K562 (cell line): ENCODE measurements at regions not wholly inside any gene's neighbourhood (a gene's known extent, or its start where the extent isn't known, plus 50 kb on each side); places are given as distances from the start of the nearest gene placed in this dataset.

Experiments used
- ATAC-seq: fragments of 200-7000 bp; cut with Tn5 transposase; 3 replicates; pipeline ENCODE4 v1.9.1; 2020; ENCODE audit warnings: moderate library complexity
- BruUV-seq: library from RNA; stranded (reverse); fragments of 400-500 nt; replicated peaks from 2 replicates; lab custom pipeline; 2021; lab: Mats Ljungman, UMichigan
- CTCF ChIA-PET: fragments of 300-600 bp; formaldehyde crosslinking; extraction: SDS; loops from one replicate; lab custom pipeline; 2021; ENCODE audit warnings: low intra/inter-chr PET ratio; lab: Yijun Ruan, JAX
- POLR2A ChIA-PET: fragments of 300-600, 350-650 bp; sonication (Branson Sonifier 250); formaldehyde crosslinking; extraction: SDS; loops from one replicate; lab custom pipeline; 2021; ENCODE audit warnings: antibody characterized with exemption, inconsistent platforms; lab: Yijun Ruan, JAX
- DNase-seq, 4 experiments: peaks; one replicate each; pipeline versions ENCODE4 v3.0.0 to v3.0.0-alpha.2; 2011 to 2018; ENCODE audit warnings: low spot score in 3 of 4, mixed read lengths in 3 of 4; ENCODE audit errors: extremely low read depth in 1 of 4
- FAIRE-seq: peaks from 2 replicates; lab custom pipeline; 2011; peaks lifted over from hg19 to GRCh38; lab: Jason Lieb, UNC
- H2AFZ ChIP-seq: 2 replicates; pipeline ENCODE4 v1.6.0; 2011; ENCODE audit warnings: low read depth, low read length, control low read depth, inconsistent platforms
- H3K27ac ChIP-seq: fragments of 200-600 bp; 3 replicates; pipeline ENCODE4 v1.8.0; 2011; ENCODE audit warnings: low read depth, mild to moderate bottlenecking, control low read depth, inconsistent platforms, low read length, moderate library complexity, mixed read lengths; ENCODE audit errors: extremely low read depth
- H3K27me3 ChIP-seq, 2 experiments: fragments of 300-600 bp in 1 of 2; 2 replicates in 1 of 2; 3 replicates in 1 of 2; pipeline versions ENCODE4 v1.6.0 to v1.8.0; 2011; ENCODE audit warnings: inconsistent platforms in 2 of 2, low read length in 2 of 2, mild to moderate bottlenecking in 1 of 2, mixed read lengths in 1 of 2, moderate library complexity in 1 of 2; ENCODE audit not compliant: control insufficient read depth in 2 of 2, insufficient read depth in 2 of 2
- H3K36me3 ChIP-seq: fragments of 300-600 bp; 3 replicates; pipeline ENCODE4 v1.8.0; 2011; ENCODE audit warnings: mild to moderate bottlenecking, low read length, inconsistent platforms; ENCODE audit not compliant: control insufficient read depth, insufficient read depth
- H3K4me1 ChIP-seq, 2 experiments: fragments of 200-600 bp in 1 of 2; replicated peaks in 1 of 2; 2 replicates in 1 of 2; 3 replicates in 1 of 2; pipeline versions ENCODE4 v1.5.1 to v1.8.0; 2011; ENCODE audit warnings: inconsistent platforms in 2 of 2, low read length in 2 of 2, mild to moderate bottlenecking in 1 of 2, mixed read lengths in 1 of 2, moderate library complexity in 1 of 2; ENCODE audit not compliant: control insufficient read depth in 2 of 2, insufficient read depth in 2 of 2
- H3K4me2 ChIP-seq: 2 replicates; pipeline ENCODE4 v1.6.1; 2011; ENCODE audit warnings: low read length, control low read depth, inconsistent platforms, mixed read lengths; ENCODE audit not compliant: insufficient read depth
- H3K4me3 ChIP-seq: fragments of 200-600 bp; sonication (generic), shearing (Covaris generic); 2 replicates; pipeline ENCODE4 v1.5.1; 2016; ENCODE audit warnings: control low read depth, inconsistent platforms
- H3K79me2 ChIP-seq: fragments of 200-600 bp; 3 replicates; pipeline ENCODE4 v1.8.0; 2011; ENCODE audit warnings: low read length, inconsistent platforms; ENCODE audit not compliant: control insufficient read depth, insufficient read depth
- H3K9ac ChIP-seq, 2 experiments: 2 replicates each; pipeline versions ENCODE4 v1.6.0 to v1.6.1; 2011; ENCODE audit warnings: low read depth in 2 of 2, low read length in 2 of 2, control low read depth in 1 of 2, inconsistent platforms in 1 of 2, mild to moderate bottlenecking in 1 of 2, mixed read lengths in 1 of 2; ENCODE audit not compliant: insufficient read depth in 1 of 2
- H3K9me1 ChIP-seq: one replicate; pipeline ENCODE4 v1.6.0; 2011; ENCODE audit warnings: inconsistent platforms, mild to moderate bottlenecking, low read length, moderate library complexity; ENCODE audit not compliant: control insufficient read depth, insufficient read depth
- H3K9me3 ChIP-seq: replicated peaks from 2 replicates; pipeline ENCODE4 v1.5.1; 2011; ENCODE audit warnings: low read depth, low read length, inconsistent platforms; ENCODE audit not compliant: control insufficient read depth, insufficient read depth
- H4K20me1 ChIP-seq: replicated peaks from 2 replicates; pipeline ENCODE4 v1.6.1; 2011; ENCODE audit warnings: low read length, inconsistent platforms, mixed read lengths; ENCODE audit not compliant: control insufficient read depth, insufficient read depth
- CHCHD3 ChIP-seq: fragments of 250-450 bp; sonication (Bioruptor Pico); IDR thresholded peaks from 2 replicates; pipeline ENCODE4 v2.1.2; 2022; ENCODE audit warnings: mild to moderate bottlenecking
- HDAC3 ChIP-seq: fragments of 450-650 bp; IDR thresholded peaks from 2 replicates; pipeline ENCODE4 v1.6.1; 2018; ENCODE audit warnings: borderline replicate concordance, mild to moderate bottlenecking, moderate library complexity; ENCODE audit not compliant: partially characterized antibody
- KDM2B ChIP-seq: fragments of 250-450 bp; sonication (Bioruptor Pico); IDR thresholded peaks from 2 replicates; pipeline ENCODE4 v1.8.0; 2021; ENCODE audit warnings: mild to moderate bottlenecking, moderate library complexity
- RUNX1 ChIP-seq: sonication (generic); IDR thresholded peaks from 2 replicates; pipeline ENCODE4 v1.6.1; 2016; ENCODE audit warnings: antibody characterized with exemption, low read depth
- SMAD3 ChIP-seq: fragments of 450-650 bp; formaldehyde crosslinking; conservative IDR thresholded peaks from 2 replicates; pipeline ENCODE4 v1.4.0; 2020; ENCODE audit warnings: mild to moderate bottlenecking
- SOX6 ChIP-seq: fragments of 450-650 bp; IDR thresholded peaks from 2 replicates; pipeline ENCODE4 v1.6.1; 2014; ENCODE audit warnings: mild to moderate bottlenecking
- XRCC4 ChIP-seq: IDR thresholded peaks from one replicate; pipeline ENCODE4 v1.6.1; 2011; ENCODE audit not compliant: insufficient read depth, insufficient read length; ENCODE audit errors: extremely low read depth
- ZFP1 ChIP-seq: fragments of 450-650 bp; formaldehyde crosslinking; IDR thresholded peaks from 2 replicates; pipeline ENCODE4 v1.4.0; 2020; ENCODE audit warnings: mild to moderate bottlenecking, mixed read lengths
- ZNF124 ChIP-seq: sonication (generic); formaldehyde crosslinking; IDR thresholded peaks from 2 replicates; pipeline ENCODE4 v1.8.1; 2022; ENCODE audit warnings: missing genetic modification reagents
- ZNF174 ChIP-seq: fragments of 250-450 bp; sonication (Bioruptor Pico); IDR thresholded peaks from 2 replicates; pipeline ENCODE4 v1.4.0; 2020; ENCODE audit warnings: mild to moderate bottlenecking
- ZNF766 ChIP-seq: fragments of 200-800 bp; sonication (Bioruptor generic); conservative IDR thresholded peaks from 2 replicates; pipeline ENCODE4 v1.6.1; 2016; ENCODE audit warnings: missing genetic modification characterization, missing compliant biosample characterization
- WGBS: fragments of 100-300 bp; shearing (Covaris generic); methylation state at CpG from one replicate; pipeline ENCODE4 v1.1.6; 2016; ENCODE audit warnings: low coverage, mixed read lengths; ENCODE audit not compliant: insufficient coverage; ENCODE audit errors: missing lambda C conversion rate; 5-methylcytosine and 5-hydroxymethylcytosine counted together
- in situ Hi-C: fragments of 300-500 bp; cut with MboI; formaldehyde crosslinking; loops from 4 replicates; pipeline ENCODE4 v1.15.0; 2018; ENCODE audit warnings: inconsistent platforms, mixed read lengths
- intact Hi-C: fragments of 100-400 bp; cut with micrococcal nuclease; formaldehyde crosslinking; loops from 2 replicates; pipeline ENCODE4 v1.14.2; 2022
- TF ChIP-seq, protein P1 (sequence below): sonication (generic); formaldehyde crosslinking; IDR thresholded peaks from 2 replicates; pipeline ENCODE4 v1.8.0; 2023; ENCODE audit warnings: missing genetic modification reagents, mild to moderate bottlenecking, borderline replicate concordance
- TF ChIP-seq, protein P2 (sequence below): fragments of 200-400 bp; formaldehyde crosslinking; IDR thresholded peaks from 2 replicates; pipeline ENCODE4 v1.6.1; 2017; ENCODE audit warnings: mild to moderate bottlenecking, low read depth, low read length, moderate library complexity

DNA sequence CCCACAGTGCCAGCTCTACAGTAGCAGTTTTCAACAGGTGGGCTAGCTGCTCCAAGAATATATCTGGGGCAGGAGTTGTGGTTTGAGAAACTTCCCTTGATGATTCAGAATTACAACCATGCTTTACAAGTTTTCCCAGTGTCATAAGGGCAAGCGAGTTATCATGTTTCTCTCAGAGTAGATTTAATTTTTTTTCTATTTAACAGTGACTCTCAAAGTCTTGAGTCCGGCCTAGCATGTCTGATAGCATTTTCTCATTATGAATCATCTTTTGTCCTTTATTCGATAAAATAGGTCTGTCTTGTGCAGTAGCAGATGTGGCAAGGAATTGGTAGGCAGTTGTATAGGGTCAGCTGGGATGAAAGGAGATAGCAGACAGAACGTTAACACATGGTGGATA is 62.2 kb upstream of the SPANXD start (continued):
- TF ChIP-seq, protein P1, sequence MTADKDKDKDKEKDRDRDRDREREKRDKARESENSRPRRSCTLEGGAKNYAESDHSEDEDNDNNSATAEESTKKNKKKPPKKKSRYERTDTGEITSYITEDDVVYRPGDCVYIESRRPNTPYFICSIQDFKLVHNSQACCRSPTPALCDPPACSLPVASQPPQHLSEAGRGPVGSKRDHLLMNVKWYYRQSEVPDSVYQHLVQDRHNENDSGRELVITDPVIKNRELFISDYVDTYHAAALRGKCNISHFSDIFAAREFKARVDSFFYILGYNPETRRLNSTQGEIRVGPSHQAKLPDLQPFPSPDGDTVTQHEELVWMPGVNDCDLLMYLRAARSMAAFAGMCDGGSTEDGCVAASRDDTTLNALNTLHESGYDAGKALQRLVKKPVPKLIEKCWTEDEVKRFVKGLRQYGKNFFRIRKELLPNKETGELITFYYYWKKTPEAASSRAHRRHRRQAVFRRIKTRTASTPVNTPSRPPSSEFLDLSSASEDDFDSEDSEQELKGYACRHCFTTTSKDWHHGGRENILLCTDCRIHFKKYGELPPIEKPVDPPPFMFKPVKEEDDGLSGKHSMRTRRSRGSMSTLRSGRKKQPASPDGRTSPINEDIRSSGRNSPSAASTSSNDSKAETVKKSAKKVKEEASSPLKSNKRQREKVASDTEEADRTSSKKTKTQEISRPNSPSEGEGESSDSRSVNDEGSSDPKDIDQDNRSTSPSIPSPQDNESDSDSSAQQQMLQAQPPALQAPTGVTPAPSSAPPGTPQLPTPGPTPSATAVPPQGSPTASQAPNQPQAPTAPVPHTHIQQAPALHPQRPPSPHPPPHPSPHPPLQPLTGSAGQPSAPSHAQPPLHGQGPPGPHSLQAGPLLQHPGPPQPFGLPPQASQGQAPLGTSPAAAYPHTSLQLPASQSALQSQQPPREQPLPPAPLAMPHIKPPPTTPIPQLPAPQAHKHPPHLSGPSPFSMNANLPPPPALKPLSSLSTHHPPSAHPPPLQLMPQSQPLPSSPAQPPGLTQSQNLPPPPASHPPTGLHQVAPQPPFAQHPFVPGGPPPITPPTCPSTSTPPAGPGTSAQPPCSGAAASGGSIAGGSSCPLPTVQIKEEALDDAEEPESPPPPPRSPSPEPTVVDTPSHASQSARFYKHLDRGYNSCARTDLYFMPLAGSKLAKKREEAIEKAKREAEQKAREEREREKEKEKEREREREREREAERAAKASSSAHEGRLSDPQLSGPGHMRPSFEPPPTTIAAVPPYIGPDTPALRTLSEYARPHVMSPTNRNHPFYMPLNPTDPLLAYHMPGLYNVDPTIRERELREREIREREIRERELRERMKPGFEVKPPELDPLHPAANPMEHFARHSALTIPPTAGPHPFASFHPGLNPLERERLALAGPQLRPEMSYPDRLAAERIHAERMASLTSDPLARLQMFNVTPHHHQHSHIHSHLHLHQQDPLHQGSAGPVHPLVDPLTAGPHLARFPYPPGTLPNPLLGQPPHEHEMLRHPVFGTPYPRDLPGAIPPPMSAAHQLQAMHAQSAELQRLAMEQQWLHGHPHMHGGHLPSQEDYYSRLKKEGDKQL (CRISPR knock-in tag), result no peak
- TF ChIP-seq ZNF766 (CRISPR knock-in tag), result no peak
- no peak for TF ChIP-seq SOX6

DNA sequence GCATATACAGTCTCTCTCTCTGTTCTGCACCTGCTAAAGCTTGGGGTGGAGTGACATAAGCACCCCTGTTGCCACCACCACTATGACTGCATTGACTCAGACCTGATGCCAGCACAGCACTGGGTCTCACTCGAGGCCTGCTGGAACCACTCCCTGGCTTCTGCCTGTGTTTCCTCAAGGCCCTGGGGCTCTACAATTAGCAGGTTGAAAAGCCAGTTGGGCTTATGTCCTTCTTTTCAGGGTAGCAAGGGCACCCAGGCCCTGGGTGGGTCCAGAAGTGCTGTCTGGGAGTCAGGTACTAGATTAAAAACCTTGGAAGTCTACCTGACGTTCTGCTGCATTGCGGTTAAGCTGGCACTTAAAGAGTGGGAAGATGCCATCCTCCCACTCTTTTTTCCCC is 50.5 kb upstream of the MAGEC3 start:
- H3K9me3 ChIP-seq, result no peaks in the 10 kb centered on the region
- H3K4me1 ChIP-seq, result no peaks in the 10 kb centered on the region
- no peak for DNase-seq
- in situ Hi-C loops, result no loop called here
- no peaks in the 10 kb centered on the region for H3K79me2 ChIP-seq
- H2AFZ ChIP-seq, result no peak overlapping the region
- ChIA-PET POLR2A (no interaction called here), CTCF (no interaction called here)
- no peak overlapping the region for H3K4me3 ChIP-seq
- no peaks in the 10 kb centered on the region for H4K20me1 ChIP-seq
- no peak overlapping the region for H3K9ac ChIP-seq
- no peaks in the 10 kb centered on the region for H3K9me1 ChIP-seq
- H3K36me3 ChIP-seq, result no peaks in the 10 kb centered on the region
- BruUV-seq, result no TSS peak
- no peak for ATAC-seq
- no peaks in the 10 kb centered on the region for H3K27me3 ChIP-seq
- H3K27ac ChIP-seq, result no peak overlapping the region
- intact Hi-C loops, result no loop called here
- no peak overlapping the region for H3K4me2 ChIP-seq
- FAIRE-seq, result no peak
- WGBS, result 0% methylated on average over 1 of the region's 3 CpGs
- TF ChIP-seq XRCC4 (no peak), CHCHD3 (CRISPR knock-in tag) (no peak), ZNF124 (CRISPR knock-in tag) (no peak), ZFP1 (no peak), RUNX1 (no peak), KDM2B (CRISPR knock-in tag) (no peak), HDAC3 (no peak), ZNF174 (CRISPR knock-in tag) (no peak), SMAD3 (CRISPR knock-in tag) (no peak)
- TF ChIP-seq, protein P2, sequence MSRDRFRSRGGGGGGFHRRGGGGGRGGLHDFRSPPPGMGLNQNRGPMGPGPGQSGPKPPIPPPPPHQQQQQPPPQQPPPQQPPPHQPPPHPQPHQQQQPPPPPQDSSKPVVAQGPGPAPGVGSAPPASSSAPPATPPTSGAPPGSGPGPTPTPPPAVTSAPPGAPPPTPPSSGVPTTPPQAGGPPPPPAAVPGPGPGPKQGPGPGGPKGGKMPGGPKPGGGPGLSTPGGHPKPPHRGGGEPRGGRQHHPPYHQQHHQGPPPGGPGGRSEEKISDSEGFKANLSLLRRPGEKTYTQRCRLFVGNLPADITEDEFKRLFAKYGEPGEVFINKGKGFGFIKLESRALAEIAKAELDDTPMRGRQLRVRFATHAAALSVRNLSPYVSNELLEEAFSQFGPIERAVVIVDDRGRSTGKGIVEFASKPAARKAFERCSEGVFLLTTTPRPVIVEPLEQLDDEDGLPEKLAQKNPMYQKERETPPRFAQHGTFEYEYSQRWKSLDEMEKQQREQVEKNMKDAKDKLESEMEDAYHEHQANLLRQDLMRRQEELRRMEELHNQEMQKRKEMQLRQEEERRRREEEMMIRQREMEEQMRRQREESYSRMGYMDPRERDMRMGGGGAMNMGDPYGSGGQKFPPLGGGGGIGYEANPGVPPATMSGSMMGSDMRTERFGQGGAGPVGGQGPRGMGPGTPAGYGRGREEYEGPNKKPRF, result no peak
